K562 (cell line): ENCODE measurements at regions not wholly inside any gene's neighbourhood (a gene's known extent, or its start where the extent isn't known, plus 50 kb on each side); places are given as distances from the start of the nearest gene placed in this dataset.

Experiments used
- BCLAF1 ChIP-seq, 2 experiments: fragments of 450-650 bp in 1 of 2; IDR thresholded peaks; 2 replicates each; pipeline ENCODE4 v1.6.1; 2011 to 2017; ENCODE audit warnings: low read depth in 2 of 2, antibody characterized with exemption in 1 of 2, borderline replicate concordance in 1 of 2, low read length in 1 of 2, mild to moderate bottlenecking in 1 of 2, mixed read lengths in 1 of 2; ENCODE audit not compliant: control insufficient read depth in 1 of 2
- CAMTA2 ChIP-seq: fragments of 250-450 bp; sonication (Bioruptor Pico); conservative IDR thresholded peaks from 2 replicates; pipeline ENCODE4 v1.5.1; 2022
- CHD4 ChIP-seq: fragments of 200-600 bp; sonication (generic); IDR thresholded peaks from 3 replicates; pipeline ENCODE4 v1.6.1; 2012; ENCODE audit warnings: low read depth, mild to moderate bottlenecking, mixed read lengths, low read length, inconsistent platforms; ENCODE audit not compliant: insufficient read depth, insufficient replicate concordance, poor library complexity, severe bottlenecking
- ELF2 ChIP-seq: fragments of 250-450 bp; sonication (Bioruptor Pico); IDR thresholded peaks from 2 replicates; pipeline ENCODE4 v1.5.0; 2021; ENCODE audit warnings: mild to moderate bottlenecking
- GTF2A2 ChIP-seq: IDR thresholded peaks from 2 replicates; pipeline ENCODE4 v1.6.1; 2016; ENCODE audit warnings: mild to moderate bottlenecking, missing genetic modification characterization, missing compliant biosample characterization
- HDAC3 ChIP-seq: fragments of 450-650 bp; IDR thresholded peaks from 2 replicates; pipeline ENCODE4 v1.6.1; 2018; ENCODE audit warnings: borderline replicate concordance, mild to moderate bottlenecking, moderate library complexity; ENCODE audit not compliant: partially characterized antibody
- NFE2L1 ChIP-seq: fragments of 450-650 bp; IDR thresholded peaks from 2 replicates; pipeline ENCODE4 v1.6.1; 2016; ENCODE audit warnings: missing genetic modification characterization, low read depth, mild to moderate bottlenecking, missing compliant biosample characterization, moderate library complexity, borderline replicate concordance
- POLR3A ChIP-seq: IDR thresholded peaks from 2 replicates; pipeline ENCODE4 v1.6.1; 2011; ENCODE audit warnings: borderline replicate concordance, mild to moderate bottlenecking, moderate library complexity; ENCODE audit not compliant: insufficient read length, insufficient read depth; ENCODE audit errors: extremely low read depth
- RAD51 ChIP-seq: fragments of 450-650 bp; IDR thresholded peaks from 2 replicates; pipeline ENCODE4 v1.7.1; 2016; ENCODE audit warnings: low read depth, mild to moderate bottlenecking, borderline replicate concordance
- RFX1 ChIP-seq: fragments of 450-650 bp; IDR thresholded peaks from 2 replicates; pipeline ENCODE4 v1.6.1; 2016; ENCODE audit warnings: mild to moderate bottlenecking, moderate library complexity

- no peak for TF ChIP-seq GTF2A2
- no peak for TF ChIP-seq RFX1
- no peak for TF ChIP-seq CAMTA2 (CRISPR knock-in tag)
- no peak for TF ChIP-seq CHD4
- no peak for TF ChIP-seq BCLAF1 (IDR thresholded peaks at IDR 0.05; ENCODE audit: borderline replicate concordance in 1 of 2, control insufficient read depth in 1 of 2, low read depth in 2 of 2, low read length in 1 of 2)
- no peak for TF ChIP-seq ELF2 (CRISPR knock-in tag)
- no peak for TF ChIP-seq NFE2L1 (tag)
- no peak for TF ChIP-seq HDAC3
- no peak for TF ChIP-seq RAD51
- no peak for TF ChIP-seq POLR3A
- TF ChIP-seq, all 486 proteins: peak for 0
Observed at GRCh38 chr1:157388057-157388456, 164.3 kb downstream of the FCRL5 start (continued).
